NCI-H2196 (cell line): ENCODE measurements at regions not wholly inside any gene's neighbourhood (a gene's known extent, or its start where the extent isn't known, plus 50 kb on each side); places are given as distances from the start of the nearest gene placed in this dataset.
"Not testable (repeated sequence)": the region's sequence is repeated elsewhere in the genome, so short reads cannot be mapped to it uniquely, and the experiment has no call there.

Experiments
- DNase-seq: peaks from one replicate; lab custom pipeline; 2025; ENCODE audit not compliant: unreplicated experiment; lab: John Stamatoyannopoulos, UW

DNA sequence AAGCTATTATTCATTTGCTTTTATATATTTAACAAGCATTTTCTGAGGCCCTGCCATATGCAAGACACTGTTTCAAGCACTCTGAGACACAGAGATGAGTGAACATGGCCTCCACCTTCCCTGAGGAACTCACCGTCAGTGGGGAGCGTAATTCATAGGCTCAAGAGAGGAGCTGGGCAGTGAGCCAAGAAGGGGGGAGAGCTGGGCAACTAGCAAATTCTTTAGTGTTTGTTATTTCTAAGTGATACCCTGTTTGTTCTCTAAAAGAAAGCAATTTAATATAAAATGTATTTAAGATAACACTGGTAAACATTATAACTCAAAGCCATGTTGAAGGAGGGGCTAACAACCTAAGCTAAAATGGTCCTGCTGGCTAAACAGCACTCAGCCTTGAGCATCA is 119.2 kb upstream of the NGF start:
- DNase-seq, result peak; percentile 20

DNA sequence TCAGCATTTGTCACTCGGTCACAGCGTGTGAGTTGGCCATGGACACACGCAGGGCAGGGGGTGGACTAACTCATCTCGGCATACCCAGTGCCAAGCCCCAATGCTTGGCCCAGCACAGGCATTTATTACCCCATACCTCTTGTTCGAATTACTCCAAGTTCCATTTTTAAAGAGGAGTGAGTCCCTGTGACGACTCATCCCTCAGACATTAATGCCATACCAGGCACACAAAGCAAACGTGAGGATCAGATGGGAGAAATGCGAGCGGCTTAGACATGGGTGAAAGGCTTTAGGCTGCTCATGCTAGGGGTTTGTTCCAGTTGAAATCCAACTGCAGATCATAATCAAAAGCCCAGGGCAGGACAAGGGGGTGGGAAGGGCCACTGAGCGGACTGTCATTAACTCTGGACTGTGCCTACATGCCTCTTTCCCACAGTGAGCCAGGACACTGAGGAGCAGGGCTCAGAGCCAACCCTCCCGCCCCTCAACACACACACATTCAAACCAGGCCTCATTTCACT is 118.5 kb upstream of the NGF start:
- no peak for DNase-seq

DNA sequence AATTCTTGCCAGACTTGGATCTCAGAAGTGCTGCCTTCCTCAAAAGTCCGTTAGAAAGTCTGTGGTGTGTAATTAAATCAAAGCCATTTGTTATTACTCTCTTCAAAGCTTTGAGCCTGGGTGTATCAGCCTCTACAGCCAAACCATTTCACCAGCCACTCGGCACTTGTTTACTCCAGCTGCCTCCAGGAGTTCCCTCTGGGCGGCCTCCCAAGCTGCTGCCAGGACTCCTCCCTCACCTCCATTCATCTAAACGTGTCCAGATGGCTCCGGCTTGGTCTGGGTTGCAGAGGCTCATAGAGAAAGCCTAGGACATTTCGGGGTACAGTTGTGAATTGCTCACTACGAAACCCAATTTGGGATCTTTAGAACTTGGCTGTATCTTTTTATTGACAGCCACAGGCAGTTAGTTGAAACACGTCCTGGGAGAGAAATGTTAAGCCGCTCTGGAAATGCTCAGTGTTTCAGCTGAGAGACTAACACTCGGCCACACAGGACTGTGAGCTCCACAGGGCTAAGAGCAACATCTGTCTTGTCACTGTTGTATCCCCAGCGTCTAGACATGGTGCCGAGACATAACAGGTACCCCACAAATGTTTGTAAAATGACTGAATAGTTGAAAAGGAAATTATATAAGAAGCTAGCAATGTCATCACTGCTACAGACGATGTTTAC is 116.9 kb upstream of the NGF start:
- peak; percentile 70 for DNase-seq

DNA sequence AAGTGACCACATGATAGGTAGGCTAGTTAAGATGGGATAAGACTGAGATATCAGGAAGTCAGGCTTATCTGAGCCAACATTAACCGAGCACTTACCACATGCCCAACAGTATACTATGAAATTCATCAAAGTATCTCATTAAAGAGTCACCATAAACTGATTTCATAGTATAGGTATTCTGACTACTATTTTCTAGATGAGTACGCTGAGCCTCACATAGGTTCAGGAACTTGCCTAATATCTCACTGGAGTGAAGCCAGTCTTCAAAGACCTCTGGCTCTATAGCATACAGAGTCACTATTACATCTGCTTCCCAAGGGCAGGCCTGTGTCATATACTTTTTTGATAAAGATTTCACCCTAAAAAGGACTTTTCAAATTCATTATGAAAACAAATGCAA is 115.6 kb upstream of the NGF start:
- no peak for DNase-seq

DNA sequence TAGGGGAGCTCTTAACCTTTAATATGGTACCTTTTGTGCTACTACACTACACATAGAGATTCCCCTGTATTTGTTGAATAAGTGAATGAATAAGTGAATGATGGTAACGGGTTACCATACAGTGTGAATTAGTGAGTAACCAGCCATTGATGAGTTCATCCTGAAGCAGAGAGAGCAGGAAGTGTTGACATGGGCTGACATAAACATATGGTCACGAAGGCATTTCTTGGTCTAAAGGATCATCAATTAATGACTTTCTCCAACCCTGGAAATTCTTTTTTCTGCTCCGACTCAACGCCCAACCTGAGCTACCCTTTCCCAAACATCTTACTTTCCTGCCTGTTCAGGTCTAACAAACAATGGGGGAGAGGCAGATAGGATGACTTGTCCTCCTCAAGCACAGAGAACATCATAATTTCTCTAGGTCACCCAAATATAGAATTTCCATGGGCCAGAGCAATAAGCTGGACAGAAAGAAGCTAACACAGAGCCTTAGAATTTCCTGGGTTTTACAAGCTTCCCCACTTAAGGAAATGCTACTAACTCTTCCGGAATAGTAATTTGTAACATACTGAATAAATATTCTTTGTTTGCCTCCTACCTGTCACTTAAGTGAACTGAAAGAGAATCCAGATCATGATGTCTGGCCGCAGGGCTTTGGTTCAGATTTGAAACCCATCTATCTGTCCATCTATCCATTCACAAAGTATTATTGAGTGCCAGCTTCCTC is 114.7 kb upstream of the NGF start:
- no peak for DNase-seq

DNA sequence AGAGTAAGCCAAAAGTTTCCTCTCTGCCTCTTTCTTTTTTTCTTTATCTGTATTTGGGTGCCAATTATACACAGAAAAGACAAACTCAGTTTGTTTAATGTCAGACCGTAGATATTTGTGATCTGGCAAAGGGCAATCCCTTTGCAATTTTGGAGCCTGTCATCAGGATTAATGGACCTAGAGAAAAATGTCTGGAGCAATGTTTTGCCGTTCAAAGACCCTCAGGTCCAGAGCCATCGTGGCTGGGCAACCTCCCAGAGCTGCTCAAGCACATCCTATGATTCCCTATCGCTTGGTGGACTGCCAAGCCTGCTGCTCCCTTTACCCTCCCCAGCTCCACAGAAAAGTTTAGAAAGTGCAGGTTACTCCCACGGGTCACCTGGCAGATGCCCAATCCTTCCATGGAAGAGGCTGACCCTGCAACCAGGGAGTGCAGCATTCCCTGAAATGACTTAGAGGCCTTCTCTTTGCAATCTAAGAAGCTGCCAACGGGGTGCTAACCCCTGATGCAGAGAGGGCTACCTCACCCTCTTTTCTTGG is 112.5 kb upstream of the NGF start:
- no peak for DNase-seq

DNA sequence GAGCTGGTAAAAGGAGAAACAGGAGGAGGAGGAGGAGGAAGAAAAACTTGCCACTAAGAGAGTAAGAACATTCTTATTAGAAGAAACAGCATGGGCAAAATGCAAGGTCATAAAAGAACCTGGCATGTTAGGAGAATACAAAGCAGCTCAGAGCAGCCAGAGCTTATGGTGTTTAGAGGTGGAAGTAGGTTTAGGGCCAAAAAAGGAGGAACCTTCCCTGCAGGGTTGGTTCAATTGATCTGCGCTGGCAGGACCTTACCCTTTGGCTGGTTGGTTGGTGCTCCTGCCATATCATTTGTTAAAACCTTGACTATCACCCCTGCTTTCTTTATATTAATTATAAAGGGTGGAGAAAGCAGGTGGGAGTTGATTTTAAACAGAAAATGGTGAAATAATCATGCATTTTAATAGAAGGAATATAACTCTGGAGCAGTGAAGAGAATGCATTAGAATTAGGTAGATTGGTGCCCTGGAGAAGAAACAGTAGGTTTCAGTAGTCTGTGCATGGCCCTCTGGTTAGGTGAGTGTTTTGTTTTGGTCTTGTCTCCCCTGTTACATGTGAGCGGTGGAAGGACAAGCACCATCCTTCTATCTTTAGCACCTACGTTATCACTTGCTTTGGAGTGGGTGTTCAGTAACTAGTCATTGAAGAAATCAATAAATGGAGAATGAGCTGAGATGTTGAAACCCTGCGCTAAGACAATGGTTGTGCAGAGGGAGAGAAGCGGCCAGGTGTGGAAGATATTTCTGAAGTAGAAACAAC is 110.4 kb upstream of the NGF start:
- DNase-seq, result no peak

DNA sequence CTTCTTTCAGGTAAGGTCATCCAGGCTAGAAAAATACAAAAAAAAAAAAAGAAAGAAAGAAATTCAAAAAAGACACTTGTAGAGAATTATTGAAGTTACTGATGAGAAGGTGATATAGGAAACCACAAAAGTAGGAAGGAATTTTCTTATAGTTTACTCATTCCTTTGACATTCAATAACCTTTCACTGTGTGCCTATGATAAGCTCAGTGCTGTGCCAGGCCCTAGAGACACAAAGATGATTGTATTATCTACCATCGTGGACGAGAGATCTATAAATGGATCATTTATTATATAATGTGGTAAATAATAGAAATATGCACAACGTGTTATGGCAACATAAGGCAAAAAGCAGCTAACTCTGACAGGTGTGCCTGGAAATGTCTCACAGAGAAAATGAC is 109.6 kb upstream of the NGF start:
- no peak for DNase-seq

DNA sequence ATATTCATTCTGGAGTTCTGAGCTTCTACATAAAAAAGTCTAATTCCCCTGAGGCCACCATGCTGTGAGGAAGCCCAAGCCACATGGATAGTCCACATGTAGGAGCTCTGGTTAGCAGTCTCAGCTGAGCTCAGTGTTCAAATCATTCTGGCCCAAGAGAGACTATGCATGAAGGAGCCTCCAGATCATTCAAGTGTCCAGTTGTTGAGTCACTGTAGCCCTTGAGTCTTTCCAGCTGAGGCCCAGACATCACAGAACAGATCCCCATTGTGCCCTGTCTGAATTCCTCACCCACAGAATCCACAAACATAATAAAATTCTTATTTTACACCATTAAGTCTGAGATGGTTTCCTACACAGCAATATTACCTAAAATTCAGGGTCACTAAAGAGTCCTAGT is 107.0 kb upstream of the NGF start:
- no peak for DNase-seq

DNA sequence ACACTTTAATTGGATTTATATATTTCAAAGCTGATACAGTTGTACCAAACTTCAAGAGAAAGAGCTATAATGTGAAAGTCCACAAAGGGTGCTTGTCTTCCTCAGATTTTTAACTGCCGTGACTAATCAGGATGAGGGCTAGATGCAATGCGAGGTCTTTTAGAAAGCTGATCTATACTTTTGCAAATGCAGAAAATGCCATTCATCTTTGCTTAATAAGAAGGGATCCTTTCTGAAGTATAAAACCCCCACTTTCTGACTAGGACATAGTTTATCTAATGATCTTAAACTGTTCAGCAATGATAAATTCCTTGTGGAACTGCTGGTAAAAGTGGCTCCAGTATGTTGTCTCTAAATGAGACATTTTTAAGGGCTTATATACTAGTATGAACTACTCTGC is 102.7 kb upstream of the NGF start:
- DNase-seq, result no peak

DNA sequence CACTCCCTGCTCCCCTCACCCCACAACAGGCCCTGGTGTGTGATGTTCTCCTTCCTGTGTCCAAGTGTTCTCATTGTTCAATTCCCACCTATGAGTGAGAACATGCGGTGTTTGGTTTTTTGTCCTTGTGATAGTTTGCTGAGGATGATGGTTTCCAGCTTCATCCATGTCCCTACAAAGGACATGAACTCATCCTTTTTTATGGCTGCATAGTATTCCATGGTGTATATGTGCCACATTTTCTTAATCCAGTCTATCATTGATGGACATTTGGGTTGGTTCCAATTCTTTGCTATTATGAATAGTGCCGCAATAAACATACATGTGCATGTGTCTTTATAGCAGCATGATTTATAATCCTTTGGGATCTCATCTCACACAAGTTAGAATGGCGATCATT is 101.5 kb upstream of the NGF start:
- not testable (repeated sequence) for DNase-seq

DNA sequence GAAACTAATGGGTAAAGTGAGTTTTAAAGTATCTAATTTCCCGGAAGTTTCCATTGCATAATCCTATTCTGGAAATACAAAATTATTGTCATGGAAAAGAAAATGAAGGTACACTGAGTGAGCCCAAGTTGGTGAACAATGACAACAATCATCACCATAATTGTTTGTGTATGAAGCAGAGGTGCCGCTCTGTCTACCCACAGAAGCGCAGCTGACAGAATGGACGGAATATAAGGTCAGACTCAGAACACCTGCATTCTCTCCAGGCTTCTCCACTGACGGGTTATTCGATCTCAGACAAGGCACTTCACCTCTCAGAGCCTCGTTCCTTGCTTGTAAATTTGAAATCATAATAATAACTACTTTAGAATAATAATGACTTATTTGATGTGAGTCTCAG is 99.1 kb upstream of the NGF start:
- peak; percentile 70 for DNase-seq

DNA sequence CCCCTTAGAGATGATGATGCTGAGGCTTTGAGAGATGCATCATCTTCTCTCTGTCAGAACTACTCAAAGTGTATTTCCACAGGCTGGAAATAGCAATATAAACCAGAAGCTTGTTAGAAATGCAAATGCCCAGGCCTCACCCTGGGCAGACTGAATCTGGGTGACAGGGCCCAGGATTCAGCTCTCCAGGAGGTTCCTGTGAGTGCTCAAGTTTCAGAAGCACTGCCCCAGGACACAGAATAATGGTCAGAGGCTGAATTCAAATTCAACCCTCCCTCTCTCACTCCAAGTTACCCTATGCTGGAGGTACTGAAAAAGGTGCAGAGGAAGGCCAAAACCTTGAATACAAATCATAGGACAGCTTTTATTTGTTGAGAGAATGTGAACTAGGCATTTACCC is 98.5 kb upstream of the NGF start:
- no peak for DNase-seq

DNA sequence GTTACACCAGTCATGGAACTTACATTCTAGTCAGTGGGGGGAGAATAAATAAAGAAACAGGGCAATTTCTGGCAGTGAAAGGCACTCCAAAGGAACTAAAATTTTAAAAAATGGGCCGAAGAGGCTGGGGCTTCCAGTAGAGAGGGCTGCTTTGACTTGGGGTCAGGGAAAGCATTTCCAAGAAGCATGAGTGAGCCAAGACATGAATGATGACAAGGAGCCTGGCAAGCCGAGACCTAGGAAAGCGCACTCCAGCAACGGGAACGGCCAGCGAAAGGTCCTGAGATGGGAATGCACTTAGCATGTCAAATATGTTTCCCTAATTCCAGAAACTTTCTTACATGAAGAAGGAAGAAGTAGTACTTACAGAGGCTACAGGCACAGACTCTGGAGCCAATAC is 95.4 kb upstream of the NGF start:
- DNase-seq, result no peak

DNA sequence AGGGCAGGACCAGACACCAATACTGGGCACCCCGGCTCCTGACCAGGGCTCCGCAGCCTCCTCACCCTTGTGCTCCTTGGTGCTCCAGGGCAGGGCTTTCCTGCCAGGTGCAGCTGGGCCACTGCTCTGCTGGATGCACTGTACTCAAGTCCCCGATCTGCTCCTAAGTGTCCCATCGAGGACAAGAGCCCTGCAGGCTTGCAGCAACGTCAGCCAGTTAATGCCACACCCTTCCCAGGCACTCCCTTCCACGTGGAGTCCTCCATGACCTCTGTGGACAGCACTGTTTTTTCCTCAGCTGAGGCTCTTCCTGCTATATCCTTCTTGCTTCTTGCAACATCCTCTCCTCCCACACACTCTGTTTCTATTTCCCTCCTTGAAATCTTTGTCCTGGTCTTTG is 94.0 kb upstream of the NGF start:
- DNase-seq, result no peak

DNA sequence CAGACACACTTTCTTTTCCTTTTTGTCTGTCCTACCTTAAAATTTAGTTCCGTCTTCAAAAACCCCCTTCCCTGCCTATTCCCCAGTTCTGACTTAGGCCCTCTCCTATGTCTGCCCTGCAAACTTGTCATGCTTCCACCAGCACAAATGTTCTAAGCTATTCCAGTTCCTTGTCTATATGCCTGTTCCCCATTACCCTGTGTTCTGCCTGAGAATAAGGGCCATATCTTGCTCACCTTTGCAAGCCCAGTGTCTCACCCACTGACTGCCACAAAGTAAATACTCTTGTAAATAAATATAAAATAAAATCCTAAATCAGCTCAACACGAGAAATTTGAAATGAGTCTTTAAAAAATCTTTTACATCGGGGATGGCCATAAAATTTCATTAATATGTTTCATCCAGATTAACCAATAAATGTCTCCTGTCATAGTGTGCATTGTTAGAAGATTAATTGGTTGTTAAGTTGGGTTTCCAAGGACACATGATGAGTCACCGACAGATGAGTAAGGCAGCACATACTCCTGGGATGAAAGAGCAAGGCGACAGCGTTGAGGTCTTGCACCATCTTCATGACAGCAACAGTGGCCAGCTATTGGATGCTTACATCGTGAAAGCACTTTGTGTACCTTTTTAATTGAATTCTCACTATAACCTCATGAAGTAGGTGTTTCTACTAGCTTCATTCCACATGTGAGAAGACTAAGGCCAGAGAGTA is 92.6 kb upstream of the NGF start:
- DNase-seq, result no peak

DNA sequence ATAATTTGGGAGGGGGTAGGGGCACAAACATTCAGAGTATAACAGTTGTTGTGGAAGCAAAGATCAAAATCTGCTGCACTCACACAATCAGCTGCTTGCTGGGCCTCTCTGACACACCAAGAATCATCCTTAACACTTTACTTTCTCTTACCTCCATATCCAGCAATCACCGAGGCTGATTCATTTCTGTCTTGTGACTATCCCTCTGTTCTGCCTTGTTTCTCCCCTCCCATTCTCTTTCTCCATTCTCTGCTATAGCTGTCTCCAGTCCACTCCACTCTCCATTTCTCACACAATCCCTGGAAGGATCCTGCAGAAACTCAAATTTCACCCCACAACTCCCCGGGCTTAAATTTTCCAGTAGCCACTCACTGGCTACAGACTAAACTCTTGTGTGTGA is 91.8 kb upstream of the NGF start:
- DNase-seq, result no peak

DNA sequence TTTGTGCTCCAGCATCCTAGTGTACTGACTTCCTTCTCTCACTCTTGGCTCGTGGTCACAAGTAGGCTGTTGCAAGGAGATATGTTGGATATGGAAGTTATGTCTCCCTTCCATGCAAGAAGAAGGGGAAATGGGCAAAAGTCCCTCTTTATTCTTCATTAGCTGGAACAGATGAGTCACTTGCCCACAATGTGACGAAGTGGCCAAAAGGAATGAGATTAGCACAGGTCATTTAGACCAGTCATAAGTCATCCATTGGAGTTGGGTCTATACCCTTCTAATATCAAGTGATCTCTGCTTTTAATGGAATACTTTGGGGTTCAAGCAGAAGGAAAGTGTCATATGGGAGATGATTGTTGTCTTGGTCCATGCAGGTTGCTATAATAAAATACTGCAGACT is 91.2 kb upstream of the NGF start:
- no peak for DNase-seq

DNA sequence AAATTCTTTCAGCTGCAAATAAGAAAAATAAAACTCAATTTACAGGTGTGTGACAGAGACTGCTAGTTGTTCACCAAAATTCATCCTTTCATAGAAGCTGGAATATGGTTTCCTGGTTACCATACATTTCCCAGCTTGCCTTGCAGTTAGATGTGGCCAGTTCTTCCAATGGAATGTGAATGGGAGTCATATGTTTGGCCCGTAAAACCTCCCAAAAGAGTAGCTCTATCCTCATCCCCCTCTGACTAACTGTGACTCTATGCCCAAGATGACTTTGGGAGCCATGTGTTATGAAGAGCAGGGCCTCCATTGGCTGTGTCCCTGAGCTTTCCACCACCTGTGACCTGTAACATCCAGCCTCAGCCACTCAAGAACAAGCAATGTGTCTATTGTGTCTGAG is 90.6 kb upstream of the NGF start:
- no peak for DNase-seq

DNA sequence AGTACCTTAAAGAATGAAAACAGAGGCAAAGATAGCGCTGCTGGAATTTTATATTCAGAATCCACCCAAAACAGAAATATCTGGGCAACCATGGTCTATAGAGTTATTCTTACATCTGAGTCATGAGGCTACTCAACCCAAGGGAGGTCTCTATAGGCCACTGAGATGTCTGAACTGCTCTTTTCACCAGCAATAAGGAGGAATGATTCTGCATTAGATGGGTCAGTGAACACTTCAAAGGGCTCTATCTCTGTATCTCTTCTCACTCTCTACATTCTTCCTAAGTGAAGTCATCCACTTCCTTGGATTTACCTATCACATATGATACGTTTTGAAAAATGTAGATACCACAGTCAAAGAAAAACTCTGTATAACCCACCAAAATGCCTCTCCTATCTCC is 90.2 kb upstream of the NGF start:
- no peak for DNase-seq

DNA sequence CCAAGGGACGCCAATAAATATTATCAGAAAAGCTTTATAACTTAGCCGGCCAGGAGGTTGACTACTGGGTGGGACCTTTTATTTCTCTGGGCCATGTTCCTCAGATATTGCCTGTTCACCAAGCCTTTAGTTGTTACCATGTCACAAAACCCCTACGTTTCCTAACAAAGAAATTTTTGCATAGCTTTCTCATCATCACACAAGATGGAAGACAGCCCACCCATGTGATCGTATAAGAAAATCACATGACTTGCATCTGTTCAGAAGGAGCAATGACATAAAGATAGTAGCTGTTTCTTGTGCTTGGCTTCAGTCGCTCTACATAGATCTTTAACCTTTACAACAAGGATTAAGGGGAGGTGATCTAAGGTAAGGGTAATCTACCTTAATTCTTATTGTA is 88.9 kb upstream of the NGF start:
- no peak for DNase-seq
